ENCODE measurements at regions not wholly inside any gene's neighbourhood (a gene's known extent, or its start where the extent isn't known, plus 50 kb on each side); places are given as distances from the start of the nearest gene placed in this dataset.
"Not testable (repeated sequence)": the region's sequence is repeated elsewhere in the genome, so short reads cannot be mapped to it uniquely, and the experiment has no call there.

- not testable (repeated sequence) for DNase-seq
Measured at GRCh38 chr15:75792236-75792635, 51.0 kb upstream of the UBE2Q2 start.

GRCh38 chr15:75791337-75791713 lies 51.9 kb upstream of the UBE2Q2 start:
- DNase-seq, result no peak

GRCh38 chr15:75790631-75791336 lies 52.5 kb upstream of the UBE2Q2 start:
- DNase-seq, result no peak

GRCh38 chr15:75786575-75786947 lies 56.7 kb upstream of the UBE2Q2 start:
- no peak for DNase-seq

GRCh38 chr15:75785771-75786574 lies 57.3 kb upstream of the UBE2Q2 start:
- peak; percentile 56 for DNase-seq

GRCh38 chr15:75784511-75785480 lies 58.5 kb upstream of the UBE2Q2 start:
- not testable (repeated sequence) for DNase-seq

- DNase-seq, result not testable (repeated sequence)
Measured at GRCh38 chr15:75783566-75783965, 59.7 kb upstream of the UBE2Q2 start.

GRCh38 chr15:75782926-75783325 lies 60.3 kb upstream of the UBE2Q2 start:
- no peak for DNase-seq

- not testable (repeated sequence) for DNase-seq
Measured at GRCh38 chr15:75780995-75781394, 62.3 kb upstream of the UBE2Q2 start.

- DNase-seq, result no peak
Measured at GRCh38 chr15:75779504-75779903, 63.7 kb upstream of the UBE2Q2 start.

GRCh38 chr15:75776871-75777610 lies 64.4 kb upstream of the CSPG4 start:
- DNase-seq, result not testable (repeated sequence)

- no peak for DNase-seq
Measured at GRCh38 chr15:75776065-75776423, 63.4 kb upstream of the CSPG4 start.

GRCh38 chr15:75775296-75776064 lies 62.8 kb upstream of the CSPG4 start:
- no peak for DNase-seq

GRCh38 chr15:75773974-75774373 lies 61.3 kb upstream of the CSPG4 start:
- DNase-seq, result not testable (repeated sequence)

GRCh38 chr15:75771054-75771453 lies 58.4 kb upstream of the CSPG4 start:
- peak; percentile 44 for DNase-seq

- no peak for DNase-seq
Measured at GRCh38 chr15:75770131-75770530, 57.5 kb upstream of the CSPG4 start.

- not testable (repeated sequence) for DNase-seq
Measured at GRCh38 chr15:75768526-75768925, 55.9 kb upstream of the CSPG4 start.

GRCh38 chr15:75765551-75766305 lies 53.1 kb upstream of the CSPG4 start:
- not testable (repeated sequence) for DNase-seq

- DNase-seq, result not testable (repeated sequence)
Measured at GRCh38 chr15:75764845-75765550, 52.4 kb upstream of the CSPG4 start.
